A673 (cell line): ENCODE measurements at regions not wholly inside any gene's neighbourhood (a gene's known extent, or its start where the extent isn't known, plus 50 kb on each side); places are given as distances from the start of the nearest gene placed in this dataset.

ENCODE experiments used
- BruUV-seq: library from RNA; stranded (reverse); fragments of 400-500 nt; replicated peaks from 2 replicates; lab custom pipeline; 2021; lab: Mats Ljungman, UMichigan
- CTCF ChIA-PET: fragments of 300-600 bp; sonication (Branson Sonifier 250); formaldehyde crosslinking; loops from one replicate; lab custom pipeline; 2022; ENCODE audit warnings: antibody characterized with exemption; lab: Charles Lee
- POLR2A ChIA-PET: fragments of 300-600 bp; sonication (Branson Sonifier 250); formaldehyde crosslinking; loops from one replicate; lab custom pipeline; 2022; ENCODE audit warnings: antibody characterized with exemption; ENCODE audit not compliant: low non-redundant PET; lab: Charles Lee
- DNase-seq: peaks from one replicate; pipeline ENCODE4 v3.0.0-alpha.2; 2015; ENCODE audit warnings: low spot score
- H3K27ac ChIP-seq: fragments of 200-600 bp; sonication (generic); 2 replicates; pipeline ENCODE4 v1.5.1; 2016; ENCODE audit warnings: mixed run types, low read depth, mild to moderate bottlenecking, mixed read lengths, antibody characterized with exemption, low read length; ENCODE audit not compliant: poor library complexity, severe bottlenecking
- H3K27me3 ChIP-seq: fragments of 200-600 bp; sonication (generic); replicated peaks from 2 replicates; pipeline ENCODE4 v1.6.1; 2017; ENCODE audit warnings: mixed run types, low read depth, mild to moderate bottlenecking, mixed read lengths, antibody characterized with exemption, low read length; ENCODE audit not compliant: insufficient read depth, poor library complexity
- H3K36me3 ChIP-seq: fragments of 200-600 bp; sonication (generic); 2 replicates; pipeline ENCODE4 v1.6.1; 2016; ENCODE audit warnings: mixed run types, mild to moderate bottlenecking, mixed read lengths, antibody characterized with exemption, low read length; ENCODE audit not compliant: insufficient read depth, poor library complexity, severe bottlenecking
- H3K4me1 ChIP-seq: fragments of 200-600 bp; sonication (generic); 2 replicates; pipeline ENCODE4 v1.6.1; 2017; ENCODE audit warnings: mixed run types, mild to moderate bottlenecking, mixed read lengths, antibody characterized with exemption, low read length; ENCODE audit not compliant: insufficient read depth, poor library complexity, severe bottlenecking
- H3K4me3 ChIP-seq: fragments of 200-600 bp; sonication (generic); 2 replicates; pipeline ENCODE4 v1.5.1; 2016; ENCODE audit warnings: low read depth, mixed run types, mild to moderate bottlenecking, mixed read lengths, low read length; ENCODE audit not compliant: poor library complexity, severe bottlenecking
- H3K9me3 ChIP-seq: fragments of 200-600 bp; sonication (generic); 2 replicates; pipeline ENCODE4 v1.6.1; 2016; ENCODE audit warnings: mixed run types, low read depth, mild to moderate bottlenecking, mixed read lengths, antibody characterized with exemption, low read length; ENCODE audit not compliant: poor library complexity, severe bottlenecking
- EZH2 ChIP-seq: fragments of 200-600 bp; sonication (generic); IDR thresholded peaks from 2 replicates; pipeline ENCODE4 v1.6.1; 2017; ENCODE audit warnings: borderline replicate concordance, low read depth, mild to moderate bottlenecking, mixed read lengths, antibody characterized with exemption, low read length; ENCODE audit not compliant: poor library complexity, severe bottlenecking
- intact Hi-C: fragments of 100-400 bp; cut with micrococcal nuclease; formaldehyde crosslinking; loops from one replicate; pipeline ENCODE4 v1.10.0; 2022; ENCODE audit not compliant: unreplicated experiment
- TF ChIP-seq, protein P1 (sequence below): fragments of 300-800, 200-600 bp; sonication (generic); conservative IDR thresholded peaks from 2 replicates; pipeline ENCODE4 v1.5.1; 2017; ENCODE audit warnings: low read depth, mild to moderate bottlenecking, antibody characterized with exemption, low read length, moderate library complexity, mixed read lengths

DNA sequence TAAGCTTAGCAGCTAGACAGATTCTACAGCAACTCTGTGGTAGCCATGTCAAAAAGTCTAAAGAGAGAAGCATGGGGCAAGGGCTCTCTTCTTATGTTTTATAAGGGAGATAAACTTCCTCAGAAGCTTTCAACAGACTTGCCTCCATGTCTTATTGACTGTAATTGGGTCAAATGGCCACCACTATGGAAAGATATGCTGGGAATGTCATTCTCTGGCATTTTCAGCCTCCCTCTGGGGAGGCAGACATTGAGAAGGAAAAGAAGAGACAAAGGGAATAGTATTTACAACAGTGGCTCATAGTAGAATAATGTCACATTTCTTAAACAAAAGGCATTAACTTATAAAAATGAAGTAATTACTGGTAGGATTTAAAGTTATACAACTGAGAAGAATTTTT lies 1964.5 kb upstream of the PIK3C3 start:
- no TSS peak for BruUV-seq
- CTCF ChIA-PET: no interaction called here

DNA sequence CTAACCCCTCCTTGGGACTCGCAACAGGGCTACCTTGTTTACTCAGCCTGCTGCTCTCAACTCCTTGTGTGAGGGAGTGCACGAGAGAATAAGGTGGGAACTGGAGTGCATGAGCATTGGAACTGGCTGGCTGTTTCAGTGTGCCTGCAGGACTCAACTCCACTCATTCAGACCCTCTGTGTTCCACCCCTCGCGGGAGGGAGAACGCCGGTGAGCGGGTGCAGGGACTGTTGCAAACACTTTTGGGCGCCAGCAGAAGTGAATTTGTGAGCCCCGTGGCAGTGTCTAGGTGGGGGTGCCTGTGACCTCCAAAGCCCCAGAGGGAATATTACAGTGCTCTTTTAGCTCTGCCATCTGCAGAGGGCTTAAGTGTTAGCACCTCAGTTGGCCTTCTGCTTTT lies 1978.3 kb upstream of the PIK3C3 start:
- ChIA-PET CTCF (no interaction called here), POLR2A (no interaction called here)
- Histone ChIP-seq H3K27ac (no peak overlapping the region), H3K4me3 (no peak overlapping the region), H3K9me3 (no peaks in the 10 kb centered on the region), H3K36me3 (no peaks in the 10 kb centered on the region), H3K27me3 (peaks cover 14% of the 10 kb centered on the region), H3K4me1 (no peaks in the 10 kb centered on the region)
- DNase-seq: no peak
- intact Hi-C loops: no loop called here
- BruUV-seq: no TSS peak
- TF ChIP-seq, protein P1, sequence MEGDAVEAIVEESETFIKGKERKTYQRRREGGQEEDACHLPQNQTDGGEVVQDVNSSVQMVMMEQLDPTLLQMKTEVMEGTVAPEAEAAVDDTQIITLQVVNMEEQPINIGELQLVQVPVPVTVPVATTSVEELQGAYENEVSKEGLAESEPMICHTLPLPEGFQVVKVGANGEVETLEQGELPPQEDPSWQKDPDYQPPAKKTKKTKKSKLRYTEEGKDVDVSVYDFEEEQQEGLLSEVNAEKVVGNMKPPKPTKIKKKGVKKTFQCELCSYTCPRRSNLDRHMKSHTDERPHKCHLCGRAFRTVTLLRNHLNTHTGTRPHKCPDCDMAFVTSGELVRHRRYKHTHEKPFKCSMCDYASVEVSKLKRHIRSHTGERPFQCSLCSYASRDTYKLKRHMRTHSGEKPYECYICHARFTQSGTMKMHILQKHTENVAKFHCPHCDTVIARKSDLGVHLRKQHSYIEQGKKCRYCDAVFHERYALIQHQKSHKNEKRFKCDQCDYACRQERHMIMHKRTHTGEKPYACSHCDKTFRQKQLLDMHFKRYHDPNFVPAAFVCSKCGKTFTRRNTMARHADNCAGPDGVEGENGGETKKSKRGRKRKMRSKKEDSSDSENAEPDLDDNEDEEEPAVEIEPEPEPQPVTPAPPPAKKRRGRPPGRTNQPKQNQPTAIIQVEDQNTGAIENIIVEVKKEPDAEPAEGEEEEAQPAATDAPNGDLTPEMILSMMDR: no peak
- no peak for TF ChIP-seq EZH2

More for the DNA sequence above, 1964.5 kb upstream of the PIK3C3 start:
- Histone ChIP-seq H3K27ac (no peak overlapping the region), H3K9me3 (no peaks in the 10 kb centered on the region), H3K4me3 (no peak overlapping the region), H3K36me3 (no peaks in the 10 kb centered on the region), H3K4me1 (no peaks in the 10 kb centered on the region), H3K27me3 (peaks cover 4% of the 10 kb centered on the region)
- intact Hi-C loops: no loop called here
- POLR2A ChIA-PET: no interaction called here
- TF ChIP-seq, protein P1: no peak
- TF ChIP-seq EZH2: no peak
- DNase-seq: no peak

DNA sequence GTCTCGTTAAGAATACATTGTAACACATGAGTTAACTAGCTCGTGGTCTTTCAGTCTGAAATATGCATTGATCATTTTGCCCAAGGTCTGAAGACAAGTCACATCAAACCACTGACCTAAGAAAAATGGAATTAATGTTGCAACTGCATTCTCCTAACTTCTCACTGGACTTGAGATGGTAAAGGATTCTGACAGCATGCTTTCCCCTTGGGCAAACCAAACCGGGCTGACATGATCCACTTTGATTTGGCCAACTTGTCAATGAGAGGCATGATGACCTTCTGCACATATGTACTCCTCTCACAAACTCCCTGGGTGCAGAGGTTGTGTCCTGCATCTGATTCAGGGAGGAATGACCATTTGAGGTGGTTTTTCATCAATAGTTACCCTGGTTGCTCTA lies 1982.5 kb upstream of the PIK3C3 start:
- Histone ChIP-seq H3K9me3 (no peaks in the 10 kb centered on the region), H3K4me3 (no peak overlapping the region), H3K36me3 (no peaks in the 10 kb centered on the region), H3K4me1 (no peaks in the 10 kb centered on the region), H3K27me3 (no peaks in the 10 kb centered on the region), H3K27ac (no peak overlapping the region)
- intact Hi-C loops: no loop called here
- ChIA-PET POLR2A (no interaction called here), CTCF (no interaction called here)
- TF ChIP-seq EZH2: no peak
- TF ChIP-seq, protein P1: no peak
- no peak for DNase-seq
- no TSS peak for BruUV-seq
